Panc1 (cell line): ENCODE measurements at regions not wholly inside any gene's neighbourhood (a gene's known extent, or its start where the extent isn't known, plus 50 kb on each side); places are given as distances from the start of the nearest gene placed in this dataset.

ENCODE experiments used
- ATAC-seq: fragments of 200-7000 bp; cut with Tn5 transposase; 2 replicates; pipeline ENCODE4 v1.9.1; 2020; ENCODE audit warnings: mild to moderate bottlenecking, moderate library complexity
- BruUV-seq: library from RNA; stranded (reverse); fragments of 400-500 nt; replicated peaks from 2 replicates; lab custom pipeline; 2021; lab: Mats Ljungman, UMichigan
- CTCF ChIA-PET: fragments of 300-600 bp; sonication (Branson Sonifier 250); formaldehyde crosslinking; loops from one replicate; lab custom pipeline; 2022; ENCODE audit warnings: antibody characterized with exemption; lab: Charles Lee
- POLR2A ChIA-PET: fragments of 300-600 bp; sonication (Branson Sonifier 250); formaldehyde crosslinking; loops from one replicate; lab custom pipeline; 2022; ENCODE audit warnings: antibody characterized with exemption; lab: Charles Lee
- DNase-seq: peaks from one replicate; pipeline ENCODE4 v3.0.0-alpha.2; 2010; ENCODE audit warnings: low read depth, low spot score
- H3K27ac ChIP-seq: 2 replicates; pipeline ENCODE4 v1.5.1; 2011; ENCODE audit warnings: mild to moderate bottlenecking, low read length, inconsistent platforms
- H3K27me3 ChIP-seq: fragments of 200-500 bp; sonication (Bioruptor generic); 2 replicates; pipeline ENCODE4 v1.6.0; 2014; ENCODE audit warnings: low read length, inconsistent platforms; ENCODE audit not compliant: control insufficient read depth, insufficient read depth
- H3K36me3 ChIP-seq: fragments of 200-500 bp; sonication (Bioruptor generic); 2 replicates; pipeline ENCODE4 v1.5.1; 2014; ENCODE audit warnings: inconsistent platforms, mild to moderate bottlenecking, low read length, moderate library complexity; ENCODE audit not compliant: control insufficient read depth, insufficient read depth
- H3K4me1 ChIP-seq: 2 replicates; pipeline ENCODE4 v1.5.1; 2011; ENCODE audit warnings: inconsistent platforms, mild to moderate bottlenecking, low read length, moderate library complexity; ENCODE audit not compliant: control insufficient read depth, insufficient read depth
- H3K4me3 ChIP-seq, 2 experiments: 2 replicates each; pipeline ENCODE4 v1.5.1; 2011 to 2012; ENCODE audit warnings: low read depth in 2 of 2, low read length in 2 of 2, mild to moderate bottlenecking in 2 of 2, inconsistent platforms in 1 of 2, moderate library complexity in 1 of 2
- H3K9me3 ChIP-seq: fragments of 200-500 bp; sonication (Bioruptor generic); 2 replicates; pipeline ENCODE4 v1.5.1; 2014; ENCODE audit warnings: low read depth, mild to moderate bottlenecking, inconsistent platforms, low read length, moderate library complexity; ENCODE audit not compliant: control insufficient read depth, insufficient read depth
- CTCF ChIP-seq: fragments of 450-650 bp; IDR thresholded peaks from 2 replicates; pipeline ENCODE4 v1.5.1; 2017; ENCODE audit warnings: mild to moderate bottlenecking
- POLR2AphosphoS5 ChIP-seq: IDR thresholded peaks from 2 replicates; pipeline ENCODE4 v1.6.1; 2012; ENCODE audit warnings: mild to moderate bottlenecking, low read depth, low read length, moderate library complexity
- REST ChIP-seq, 2 experiments: IDR thresholded peaks; 2 replicates each; pipeline ENCODE4 v1.6.1; 2011 to 2012; ENCODE audit warnings: low read depth in 2 of 2, control low read depth in 1 of 2, low read length in 1 of 2, mild to moderate bottlenecking in 1 of 2, moderate library complexity in 1 of 2; ENCODE audit not compliant: insufficient read depth in 1 of 2
- SIN3A ChIP-seq: IDR thresholded peaks from 2 replicates; pipeline ENCODE4 v1.6.1; 2012; ENCODE audit warnings: low read depth, mild to moderate bottlenecking, low read length, moderate library complexity, borderline replicate concordance; ENCODE audit not compliant: insufficient read depth
- TCF7L2 ChIP-seq: IDR thresholded peaks from 2 replicates; pipeline ENCODE4 v1.6.1; 2011; ENCODE audit warnings: mild to moderate bottlenecking, low read depth, low read length, inconsistent platforms
- in situ Hi-C: cut with HindIII; loops from 2 replicates; pipeline ENCODE4 v1.10.0; 2016; ENCODE audit warnings: low sequenced_read_pairs, low pct_unique_long_range_greater_than_20kb
- intact Hi-C: fragments of 100-400 bp; cut with micrococcal nuclease; formaldehyde crosslinking; loops from one replicate; pipeline ENCODE4 v1.10.0; 2022; ENCODE audit not compliant: unreplicated experiment

GRCh38 chr3:159187706-159188105 is 385.9 kb downstream of the MFSD1 start:
- H3K9me3 ChIP-seq: no peaks in the 10 kb centered on the region
- H3K4me1 ChIP-seq: no peaks in the 10 kb centered on the region; the same call in 1 of the 2 replicates
- in situ Hi-C loops: no loop called here
- ATAC-seq (no peak), DNase-seq (no peak)
- POLR2A ChIA-PET: no interaction called here
- TF ChIP-seq CTCF (no peak), REST (IDR thresholded peaks at IDR 0.05; ENCODE audit: insufficient read depth in 1 of 2, low read depth in 2 of 2, low read length in 1 of 2) (no peak), TCF7L2 (no peak), POLR2AphosphoS5 (no peak), SIN3A (no peak)
- H3K27ac ChIP-seq: no peak overlapping the region
- H3K27me3 ChIP-seq: no peaks in the 10 kb centered on the region
- no TSS peak for BruUV-seq
- no peak overlapping the region for H3K4me3 ChIP-seq
- CTCF ChIA-PET: no interaction called here
- intact Hi-C loops: no loop called here
- no peaks in the 10 kb centered on the region for H3K36me3 ChIP-seq

- ChIA-PET POLR2A (no interaction called here), CTCF (no interaction called here)
- in situ Hi-C loops (no loop called here), intact Hi-C loops (no loop called here)
- Histone ChIP-seq H3K9me3 (no peaks in the 10 kb centered on the region), H3K27me3 (no peaks in the 10 kb centered on the region), H3K27ac (no peak overlapping the region), H3K4me3 (no peak overlapping the region), H3K36me3 (no peaks in the 10 kb centered on the region), H3K4me1 (no peaks in the 10 kb centered on the region; the same call in 1 of the 2 replicates)
- ATAC-seq (no peak), DNase-seq (no peak)
- TF ChIP-seq REST (IDR thresholded peaks at IDR 0.05; ENCODE audit: insufficient read depth in 1 of 2, low read depth in 2 of 2, low read length in 1 of 2) (no peak), TCF7L2 (no peak), SIN3A (no peak), POLR2AphosphoS5 (no peak), CTCF (no peak)
- BruUV-seq: no TSS peak
These were observed 388.3 kb downstream of the MFSD1 start for GRCh38 chr3:159189994-159190669.
